Thoracic aorta (tissue), 2 donors: ENCODE measurements at regions not wholly inside any gene's neighbourhood (a gene's known extent, or its start where the extent isn't known, plus 50 kb on each side); places are given as distances from the start of the nearest gene placed in this dataset.
"Not testable (repeated sequence)": the region's sequence is repeated elsewhere in the genome, so short reads cannot be mapped to it uniquely, and the experiment has no call there.

Experiments used
- ATAC-seq: fragments of 150-250 bp; one replicate; pipeline ENCODE4 v1.8.0; 2017; ENCODE audit warnings: low read depth; ENCODE audit not compliant: insufficient number of reproducible peaks, low FRiP score
- DNase-seq: peaks from one replicate; pipeline ENCODE4 v3.0.0-alpha.2; 2020; ENCODE audit warnings: low spot score
- H3K27ac ChIP-seq, 2 donors: fragments of 200-600 bp; sonication (generic); 1 replicate in 1 of 2; 2 replicates in 1 of 2; pipeline ENCODE4 v1.5.1; 2016; ENCODE audit warnings: mild to moderate bottlenecking in 2 of 2, moderate library complexity in 2 of 2
- H3K27me3 ChIP-seq: fragments of 200-600 bp; sonication (generic); replicated peaks from 2 replicates; pipeline ENCODE4 v1.6.0; 2016; ENCODE audit warnings: mild to moderate bottlenecking; ENCODE audit not compliant: insufficient read depth
- H3K36me3 ChIP-seq: fragments of 200-600 bp; sonication (generic); one replicate; pipeline ENCODE4 v1.5.1; 2016
- H3K4me1 ChIP-seq, 2 donors: fragments of 200-600 bp; sonication (generic); 1 replicate in 1 of 2; 2 replicates in 1 of 2; pipeline versions ENCODE4 v1.5.1 to v1.6.0; 2016; ENCODE audit warnings: low read depth in 2 of 2, mild to moderate bottlenecking in 1 of 2; ENCODE audit not compliant: control insufficient read depth in 1 of 2
- H3K4me3 ChIP-seq: fragments of 200-600 bp; sonication (generic); 2 replicates; pipeline ENCODE4 v1.5.1; 2016; ENCODE audit warnings: mild to moderate bottlenecking
- H3K9me3 ChIP-seq: fragments of 200-600 bp; sonication (generic); 2 replicates; pipeline ENCODE4 v1.5.1; 2016
- TF ChIP-seq, protein P1 (sequence below): fragments of 200-600 bp; sonication (generic); IDR thresholded peaks from one replicate; pipeline ENCODE4 v1.5.1; 2019; ENCODE audit warnings: antibody characterized with exemption

DNA sequence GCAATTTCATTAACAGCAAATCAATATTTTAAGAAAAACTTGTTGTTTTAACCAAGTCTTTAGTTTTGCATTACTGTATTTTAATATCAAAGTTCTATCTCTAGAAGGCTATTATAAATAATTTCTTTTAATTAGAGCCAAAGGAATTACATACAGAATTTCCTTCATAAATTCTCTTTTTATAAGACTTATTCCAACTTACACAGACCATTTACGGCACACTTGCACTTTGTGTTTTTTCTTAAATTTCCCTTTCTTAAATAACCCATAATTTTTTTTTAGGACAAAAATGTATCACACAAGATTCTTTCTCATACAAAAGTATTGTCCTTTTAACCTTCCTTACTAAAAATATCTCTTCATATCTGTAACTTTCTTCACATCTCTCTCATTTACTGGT, 458.5 kb upstream of the CHRM3 start:
- Histone ChIP-seq H3K4me3 (no peak overlapping the region), H3K4me1 (no peaks in the 10 kb centered on the region), H3K27me3 (no peaks in the 10 kb centered on the region), H3K9me3 (no peaks in the 10 kb centered on the region), H3K27ac (no peak overlapping the region), H3K36me3 (no peaks in the 10 kb centered on the region)
- DNase-seq: no peak
- TF ChIP-seq, protein P1, sequence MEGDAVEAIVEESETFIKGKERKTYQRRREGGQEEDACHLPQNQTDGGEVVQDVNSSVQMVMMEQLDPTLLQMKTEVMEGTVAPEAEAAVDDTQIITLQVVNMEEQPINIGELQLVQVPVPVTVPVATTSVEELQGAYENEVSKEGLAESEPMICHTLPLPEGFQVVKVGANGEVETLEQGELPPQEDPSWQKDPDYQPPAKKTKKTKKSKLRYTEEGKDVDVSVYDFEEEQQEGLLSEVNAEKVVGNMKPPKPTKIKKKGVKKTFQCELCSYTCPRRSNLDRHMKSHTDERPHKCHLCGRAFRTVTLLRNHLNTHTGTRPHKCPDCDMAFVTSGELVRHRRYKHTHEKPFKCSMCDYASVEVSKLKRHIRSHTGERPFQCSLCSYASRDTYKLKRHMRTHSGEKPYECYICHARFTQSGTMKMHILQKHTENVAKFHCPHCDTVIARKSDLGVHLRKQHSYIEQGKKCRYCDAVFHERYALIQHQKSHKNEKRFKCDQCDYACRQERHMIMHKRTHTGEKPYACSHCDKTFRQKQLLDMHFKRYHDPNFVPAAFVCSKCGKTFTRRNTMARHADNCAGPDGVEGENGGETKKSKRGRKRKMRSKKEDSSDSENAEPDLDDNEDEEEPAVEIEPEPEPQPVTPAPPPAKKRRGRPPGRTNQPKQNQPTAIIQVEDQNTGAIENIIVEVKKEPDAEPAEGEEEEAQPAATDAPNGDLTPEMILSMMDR: no peak
- ATAC-seq: no peak

DNA sequence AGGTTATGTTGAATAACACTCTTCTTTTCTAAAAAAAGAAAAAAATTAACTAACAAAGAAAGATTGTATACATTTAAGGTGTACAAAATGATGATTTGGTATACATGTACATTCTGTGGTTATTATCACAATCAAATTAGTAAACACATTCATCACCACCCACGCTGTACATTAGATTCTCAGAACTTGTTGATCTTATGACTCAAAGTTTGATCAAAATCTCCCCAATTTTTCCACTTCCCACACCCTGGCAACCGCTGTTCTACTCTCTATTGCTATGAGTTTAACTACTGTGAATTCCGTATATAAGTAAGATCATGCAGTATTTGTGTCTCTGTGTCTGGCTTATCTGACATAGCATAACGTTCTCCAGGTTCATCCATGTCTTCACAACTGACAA, 469.5 kb upstream of the CHRM3 start:
- no peaks in the 10 kb centered on the region for H3K9me3 ChIP-seq
- no peaks in the 10 kb centered on the region for H3K36me3 ChIP-seq
- no peak for DNase-seq
- no peak overlapping the region for H3K4me3 ChIP-seq
- H3K27ac ChIP-seq: no peak overlapping the region
- TF ChIP-seq, protein P1: no peak
- ATAC-seq: no peak
- no peaks in the 10 kb centered on the region for H3K27me3 ChIP-seq
- no peaks in the 10 kb centered on the region for H3K4me1 ChIP-seq

DNA sequence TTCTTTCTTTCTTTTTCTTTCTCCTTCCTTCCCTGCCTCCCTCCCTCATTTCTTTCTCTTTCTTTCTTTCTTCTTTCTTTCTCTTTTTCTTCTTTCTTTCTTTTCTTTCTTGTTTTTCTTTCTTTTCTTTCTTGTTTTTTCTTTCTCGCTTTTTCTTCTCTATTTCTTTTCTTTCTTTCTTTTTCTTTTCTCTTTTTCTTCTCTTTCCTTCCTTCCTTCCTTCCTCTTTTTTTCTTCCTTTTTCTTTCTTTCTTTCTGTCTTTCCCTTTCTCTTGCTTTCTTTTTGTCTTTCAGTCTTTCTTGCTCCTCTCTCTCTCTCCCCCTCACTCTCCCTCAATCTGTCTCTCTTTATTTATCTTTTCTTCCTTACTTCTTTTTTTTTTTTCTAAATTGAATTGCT, 472.0 kb upstream of the CHRM3 start:
- no peaks in the 10 kb centered on the region for H3K36me3 ChIP-seq
- TF ChIP-seq, protein P1: no peak
- H3K4me1 ChIP-seq: no peaks in the 10 kb centered on the region
- H3K27ac ChIP-seq: no peak overlapping the region
- no peak overlapping the region for H3K4me3 ChIP-seq
- no peak for ATAC-seq
- no peak for DNase-seq
- H3K27me3 ChIP-seq: no peaks in the 10 kb centered on the region
- no peaks in the 10 kb centered on the region for H3K9me3 ChIP-seq

DNA sequence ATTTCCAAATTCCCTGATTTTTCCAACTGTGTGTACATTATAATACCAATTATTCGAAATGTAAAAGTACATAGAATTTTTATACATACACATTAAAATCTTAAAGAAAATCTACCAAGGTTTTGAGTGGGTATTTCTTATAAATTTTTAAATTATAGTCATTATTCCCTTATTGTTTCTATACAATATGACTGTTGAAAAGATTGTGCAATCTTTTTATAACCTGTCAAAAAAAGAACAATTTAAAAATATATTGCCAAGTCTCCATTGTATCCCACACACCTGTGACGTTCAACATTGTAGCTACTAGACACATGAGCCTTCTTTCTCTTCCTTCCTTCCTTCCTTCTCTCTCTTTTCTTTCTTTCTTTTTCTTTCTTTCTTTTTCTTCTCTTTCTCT, 473.2 kb upstream of the CHRM3 start:
- DNase-seq (no peak), ATAC-seq (no peak)
- Histone ChIP-seq H3K27ac (no peak overlapping the region), H3K4me1 (no peaks in the 10 kb centered on the region), H3K36me3 (no peaks in the 10 kb centered on the region), H3K9me3 (no peaks in the 10 kb centered on the region), H3K27me3 (no peaks in the 10 kb centered on the region), H3K4me3 (no peak overlapping the region)
- TF ChIP-seq, protein P1: no peak

DNA sequence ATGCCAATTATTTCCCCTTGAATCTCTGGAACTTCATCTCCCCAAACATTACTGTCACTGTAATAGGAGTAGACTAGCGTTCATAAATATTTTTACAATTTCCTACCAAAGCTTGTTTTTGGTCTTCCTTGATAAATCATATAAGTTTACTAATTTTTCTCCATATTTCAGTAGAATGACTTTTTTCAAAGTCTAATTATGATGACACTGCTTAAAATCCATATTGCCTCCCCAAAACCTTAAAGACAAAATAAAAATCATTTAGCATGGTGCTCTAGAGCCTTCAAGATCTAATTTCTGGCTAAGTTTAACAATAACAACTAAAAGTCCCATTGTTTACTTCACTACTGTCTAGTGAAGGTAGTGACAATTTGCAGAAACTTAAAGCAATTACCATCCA, 474.2 kb upstream of the CHRM3 start:
- TF ChIP-seq, protein P1: no peak
- no peaks in the 10 kb centered on the region for H3K36me3 ChIP-seq
- DNase-seq (no peak), ATAC-seq (no peak)
- H3K9me3 ChIP-seq: no peaks in the 10 kb centered on the region
- no peaks in the 10 kb centered on the region for H3K27me3 ChIP-seq
- no peak overlapping the region for H3K27ac ChIP-seq
- H3K4me1 ChIP-seq: no peaks in the 10 kb centered on the region
- H3K4me3 ChIP-seq: no peak overlapping the region

DNA sequence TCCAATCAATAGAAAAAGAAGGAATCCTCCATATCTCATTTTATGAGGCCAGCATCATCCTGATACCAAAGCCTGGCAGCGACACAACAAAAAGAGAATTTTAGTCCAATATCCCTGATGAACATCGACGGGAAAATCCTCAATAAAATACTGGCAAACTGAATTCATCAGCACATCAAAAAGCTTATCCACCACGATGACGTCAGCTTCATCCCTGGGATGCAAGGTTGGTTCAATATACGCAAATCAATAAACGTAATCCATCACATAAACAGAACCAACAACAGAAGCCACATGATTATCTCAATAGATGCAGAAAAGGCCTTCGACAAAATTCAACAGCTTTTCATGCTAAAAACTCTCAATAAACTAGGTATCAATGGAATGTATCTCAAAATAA, 483.6 kb upstream of the CHRM3 start:
- H3K9me3 ChIP-seq, H3K4me1 ChIP-seq, DNase-seq, H3K27me3 ChIP-seq, H3K27ac ChIP-seq, ATAC-seq, H3K36me3 ChIP-seq, H3K4me3 ChIP-seq: not testable (repeated sequence)
